GM15510 (cell line): ENCODE measurements at regions not wholly inside any gene's neighbourhood (a gene's known extent, or its start where the extent isn't known, plus 50 kb on each side); places are given as distances from the start of the nearest gene placed in this dataset.

Experiments used
- POLR2A ChIP-seq: IDR thresholded peaks from 3 replicates; pipeline ENCODE4 v1.6.1; 2011; ENCODE audit warnings: borderline replicate concordance; ENCODE audit not compliant: insufficient read length; ENCODE audit errors: extremely low read depth

DNA sequence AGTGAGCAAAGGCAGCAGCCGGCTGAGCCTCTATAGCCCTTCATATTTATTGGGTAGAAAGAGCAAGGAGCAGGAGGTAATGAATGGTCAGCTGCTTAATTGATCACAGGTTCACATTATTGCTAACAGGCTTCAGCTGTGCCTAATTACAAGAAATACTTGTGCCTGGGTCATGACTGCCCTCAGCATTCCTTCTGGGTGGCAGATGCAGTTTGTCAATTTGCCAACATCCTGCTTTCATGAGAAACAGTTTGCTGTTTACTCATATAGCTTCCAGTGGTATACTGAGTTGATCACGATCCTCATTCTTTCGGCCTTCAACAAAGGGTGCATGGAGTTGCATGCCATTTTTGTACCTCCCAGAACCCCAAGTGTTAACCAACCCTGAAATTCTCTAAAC lies 81.0 kb upstream of the PLEKHG7 start:
- no peak for TF ChIP-seq POLR2A

DNA sequence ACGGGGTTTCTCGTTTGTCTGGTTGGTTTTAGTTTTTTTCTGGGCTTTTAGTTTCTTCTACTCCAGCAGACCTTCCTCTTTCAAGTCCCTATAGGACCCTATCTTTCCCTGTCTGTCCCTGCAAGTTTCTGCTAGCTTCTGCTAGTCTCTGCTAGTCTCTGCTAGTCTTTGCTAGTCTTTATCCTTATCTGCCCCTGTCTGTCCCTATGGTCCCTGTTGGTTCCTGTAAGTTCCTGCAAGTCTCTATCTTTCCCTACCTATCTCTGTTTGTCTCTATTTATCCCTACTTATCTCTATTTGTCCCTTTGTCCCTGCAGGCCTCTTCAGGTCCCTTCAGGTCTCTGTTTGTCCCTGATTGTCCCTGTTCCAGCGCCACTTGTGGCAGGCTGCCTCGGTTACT lies 81.5 kb upstream of the PLEKHG7 start:
- TF ChIP-seq POLR2A = no peak

DNA sequence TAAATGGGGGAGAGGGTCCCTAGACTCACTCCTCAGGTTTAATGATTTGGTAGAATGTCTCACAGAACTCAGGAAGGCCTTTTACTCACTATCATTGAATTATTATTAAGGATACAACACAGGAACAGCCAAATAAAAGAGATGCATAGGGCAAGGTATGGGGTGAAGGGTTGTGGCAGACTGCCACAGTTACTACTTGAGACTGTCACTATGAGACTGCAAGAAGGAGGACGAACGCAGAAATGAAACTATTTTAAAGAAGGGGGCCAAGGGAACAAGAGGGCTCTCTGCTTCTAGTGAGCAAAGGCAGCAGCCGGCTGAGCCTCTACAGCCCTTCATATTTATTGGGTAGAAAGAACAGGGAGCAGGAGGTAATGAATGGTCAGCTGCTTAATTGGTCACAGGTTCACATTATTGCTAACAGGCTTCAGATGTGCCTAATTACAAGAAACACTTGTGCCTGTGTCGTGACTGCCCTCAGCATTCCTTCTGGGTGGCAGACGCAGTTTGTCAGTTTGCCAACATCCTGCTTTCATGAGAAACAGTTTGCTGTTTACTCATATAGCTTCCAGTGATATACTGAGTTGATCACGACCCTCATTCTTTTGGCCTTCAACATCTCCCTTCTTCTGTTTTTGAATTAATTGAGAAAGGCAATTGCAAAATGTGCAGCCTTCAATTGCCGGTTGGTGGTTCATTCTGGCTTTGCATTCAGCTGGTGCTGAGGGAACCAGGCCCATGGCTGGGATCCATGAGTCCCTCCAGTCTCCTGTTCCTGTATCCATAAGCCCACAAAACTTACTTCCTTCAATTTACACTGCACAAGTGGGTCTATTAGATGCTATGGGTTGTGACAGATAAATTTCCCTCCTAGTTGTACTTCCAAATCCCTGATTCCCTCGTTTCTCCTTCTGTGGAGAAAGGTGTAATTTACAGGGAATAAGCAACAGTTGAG lies 82.8 kb upstream of the PLEKHG7 start:
- TF ChIP-seq POLR2A = no peak

- no peak for TF ChIP-seq POLR2A
These were observed 83.8 kb upstream of the PLEKHG7 start for GRCh38 chr12:92619026-92619425.

- TF ChIP-seq POLR2A = no peak
These were observed 87.1 kb upstream of the PLEKHG7 start for GRCh38 chr12:92615703-92616102.

GRCh38 chr12:92615086-92615485 lies 87.7 kb upstream of the PLEKHG7 start:
- TF ChIP-seq POLR2A = no peak

GRCh38 chr12:92614502-92614901 lies 88.3 kb upstream of the PLEKHG7 start:
- no peak for TF ChIP-seq POLR2A

DNA sequence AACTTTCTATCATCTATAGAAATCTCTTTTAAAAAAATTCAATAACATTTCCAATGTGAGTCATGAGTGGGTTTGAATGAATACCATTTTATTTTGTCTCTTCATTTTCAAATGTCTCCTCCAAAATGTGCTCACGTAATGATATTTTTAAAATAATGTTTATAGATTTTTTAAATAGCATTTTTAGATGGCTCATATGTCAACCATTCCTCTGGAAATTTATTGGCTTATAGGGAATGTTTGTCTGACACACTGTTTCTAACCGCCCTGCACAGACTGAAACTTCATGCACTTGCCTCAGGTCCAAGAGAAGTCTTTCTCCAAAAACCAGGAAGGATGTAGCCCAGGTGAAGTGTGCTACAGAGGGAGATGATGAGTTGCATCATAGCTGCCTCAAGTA lies 88.8 kb upstream of the PLEKHG7 start:
- no peak for TF ChIP-seq POLR2A

DNA sequence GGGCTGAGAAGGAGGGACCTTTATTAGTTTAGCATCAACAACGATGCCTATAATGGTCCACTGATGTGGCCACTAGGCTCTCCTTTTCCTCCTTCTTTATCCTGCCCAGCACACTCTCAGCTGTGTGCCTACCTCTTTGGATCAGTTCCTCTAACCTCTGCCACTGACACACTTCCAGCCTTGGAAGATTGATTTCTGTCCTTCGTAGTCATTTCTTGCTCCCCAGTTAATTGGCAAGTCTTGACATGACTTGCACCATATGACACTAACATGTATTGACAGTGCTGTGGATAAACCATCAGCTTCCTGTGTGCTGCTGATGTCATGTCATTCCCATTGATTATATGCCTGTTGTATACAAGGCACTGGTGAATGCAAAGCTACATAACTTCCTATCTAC lies 90.2 kb upstream of the PLEKHG7 start:
- TF ChIP-seq POLR2A = no peak

DNA sequence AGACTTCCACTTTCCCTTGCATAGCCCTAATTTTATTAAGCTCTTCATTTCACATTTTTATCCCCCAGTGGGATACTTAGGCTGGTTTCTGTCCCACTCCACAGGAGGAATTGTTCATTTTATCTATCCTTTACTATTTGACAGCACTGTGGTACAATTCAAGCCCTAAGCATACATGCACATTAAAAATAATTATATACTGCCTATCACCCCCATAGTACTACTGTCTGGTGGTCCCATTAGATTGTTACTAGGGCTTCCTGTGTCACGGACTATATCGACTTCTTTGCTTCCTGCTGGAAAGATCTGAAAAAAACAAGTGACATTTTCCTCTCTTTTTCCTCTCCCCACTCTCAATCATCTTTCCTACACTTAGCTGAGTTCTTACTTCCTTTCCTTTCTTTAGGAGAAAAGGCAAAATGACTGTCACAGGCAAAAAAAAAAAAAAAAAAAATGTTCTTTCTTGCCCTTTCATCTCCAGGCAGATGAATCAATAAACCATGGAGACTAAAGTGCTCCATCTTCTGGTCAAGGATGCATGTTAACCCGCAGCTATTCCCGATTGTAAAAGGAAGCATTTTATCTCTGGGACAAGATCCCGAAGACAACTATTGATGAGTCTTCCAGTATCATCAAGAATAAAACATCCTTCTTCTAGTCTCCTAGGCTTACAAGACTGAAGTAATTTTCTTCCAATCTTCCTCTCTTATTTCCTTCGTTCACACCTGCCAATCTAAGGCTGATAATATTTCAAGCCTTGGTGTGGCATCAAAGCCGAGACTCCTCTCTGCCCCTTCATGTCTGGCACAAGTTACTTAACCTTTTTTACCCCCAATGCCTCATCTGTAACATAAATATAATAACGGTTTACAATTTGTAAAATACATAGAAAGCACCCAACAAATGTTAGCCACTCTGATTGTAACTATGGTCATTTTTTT lies 94.4 kb upstream of the PLEKHG7 start:
- no peak for TF ChIP-seq POLR2A

GRCh38 chr12:92606956-92607355 lies 95.8 kb upstream of the PLEKHG7 start:
- no peak for TF ChIP-seq POLR2A

DNA sequence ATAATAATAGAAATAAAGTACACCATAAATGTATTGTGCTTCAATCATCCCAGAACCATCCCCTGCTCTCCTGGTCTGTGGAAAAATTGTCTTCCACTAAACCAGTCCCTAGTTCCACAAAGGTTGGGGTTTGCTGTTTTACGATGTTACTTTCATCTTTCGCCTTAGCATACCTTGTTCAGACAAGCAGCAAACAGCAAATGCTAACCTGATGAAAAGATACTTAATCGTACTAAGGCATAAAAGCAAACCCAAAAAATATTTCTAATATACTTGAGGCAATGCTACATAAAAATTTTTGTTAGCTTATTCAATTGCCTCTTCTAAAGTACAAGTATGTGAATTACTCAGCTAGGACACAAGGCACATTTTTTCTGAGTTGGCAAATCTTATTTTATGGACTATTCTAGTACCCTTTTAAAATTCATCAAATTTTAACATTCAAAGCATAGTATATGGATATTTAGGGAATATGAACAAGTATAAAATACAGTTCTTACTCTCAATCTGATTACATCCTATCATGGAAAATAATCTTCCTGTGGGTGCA lies 97.1 kb upstream of the PLEKHG7 start:
- TF ChIP-seq POLR2A = no peak

DNA sequence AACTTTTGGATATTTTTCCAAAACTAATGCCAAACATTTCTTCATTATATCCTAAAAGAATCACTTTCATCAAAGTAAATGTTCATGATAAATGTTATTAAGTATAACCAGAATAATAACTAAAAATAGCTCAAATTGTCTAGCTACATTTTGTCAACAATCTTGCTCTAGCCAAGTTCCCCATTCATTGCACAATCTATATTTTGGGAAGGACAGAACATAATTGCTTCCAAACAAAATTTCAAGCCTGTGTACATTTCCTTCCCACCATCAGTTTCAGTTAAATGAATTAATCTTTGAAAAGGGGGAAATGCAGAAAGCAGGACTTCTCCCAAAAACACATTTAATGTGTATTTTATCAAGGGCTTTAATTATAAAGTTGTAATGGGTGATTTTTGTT lies 98.0 kb upstream of the PLEKHG7 start:
- TF ChIP-seq POLR2A = no peak

DNA sequence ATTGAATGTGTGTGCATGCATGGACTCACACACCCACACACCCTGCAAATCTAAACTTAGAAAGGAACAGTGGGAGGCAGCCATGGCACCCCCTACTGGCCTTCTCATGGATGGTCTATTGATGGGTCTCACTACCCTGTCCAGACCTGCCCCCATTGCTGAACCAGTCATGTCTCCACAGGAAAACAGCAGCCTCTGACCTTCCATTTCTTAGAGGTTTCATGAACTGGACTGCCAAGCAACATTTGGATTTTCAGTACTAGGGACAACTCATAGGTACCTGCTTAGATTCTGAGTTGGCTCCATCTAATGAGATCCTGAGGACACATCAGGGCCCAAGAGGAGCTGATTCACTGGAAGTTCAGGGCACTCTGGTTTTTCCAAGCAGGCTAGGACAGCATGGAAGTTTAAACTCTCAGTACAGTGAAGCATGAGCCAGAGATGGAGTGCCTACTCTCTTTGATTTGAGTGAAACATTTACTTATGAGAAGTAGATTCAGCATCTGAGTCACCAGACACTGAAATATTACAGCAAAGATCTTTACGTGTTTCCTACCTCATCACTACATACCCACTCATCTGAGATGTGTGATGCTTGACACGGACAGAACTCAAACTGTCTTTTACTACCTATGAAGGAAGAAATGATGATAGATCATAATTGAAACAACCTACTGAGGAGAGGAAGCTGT lies 98.9 kb upstream of the PLEKHG7 start:
- no peak for TF ChIP-seq POLR2A
